Muscle layer of duodenum (tissue), 2 donors: ENCODE measurements at regions not wholly inside any gene's neighbourhood (a gene's known extent, or its start where the extent isn't known, plus 50 kb on each side); places are given as distances from the start of the nearest gene placed in this dataset.

Experiments
- H3K27ac ChIP-seq: one replicate; pipeline ENCODE4 v1.7.0; 2013; ENCODE audit warnings: mild to moderate bottlenecking, low read length
- H3K27me3 ChIP-seq: one replicate; pipeline ENCODE4 v1.7.0; 2013; ENCODE audit warnings: low read depth, mild to moderate bottlenecking, control low read depth, low read length
- H3K36me3 ChIP-seq, 2 donors: one replicate each; pipeline ENCODE4 v1.7.0; 2013; ENCODE audit warnings: low read length in 2 of 2, control low read depth in 1 of 2, mild to moderate bottlenecking in 1 of 2; ENCODE audit not compliant: insufficient read depth in 2 of 2, control insufficient read depth in 1 of 2
- H3K4me1 ChIP-seq, 2 donors: one replicate each; pipeline ENCODE4 v1.7.0; 2013; ENCODE audit warnings: low read length in 2 of 2, mild to moderate bottlenecking in 2 of 2, control low read depth in 1 of 2, moderate library complexity in 1 of 2; ENCODE audit not compliant: insufficient read depth in 2 of 2, control insufficient read depth in 1 of 2
- H3K4me3 ChIP-seq, 2 donors: one replicate each; pipeline ENCODE4 v1.7.0; 2013; ENCODE audit warnings: low read length in 2 of 2, low read depth in 1 of 2, mild to moderate bottlenecking in 1 of 2
- H3K9me3 ChIP-seq, 2 donors: one replicate each; pipeline ENCODE4 v1.7.0; 2013; ENCODE audit warnings: low read length in 2 of 2, control low read depth in 1 of 2, mild to moderate bottlenecking in 1 of 2; ENCODE audit not compliant: control insufficient read depth in 1 of 2
- donor health status: healthy.

DNA sequence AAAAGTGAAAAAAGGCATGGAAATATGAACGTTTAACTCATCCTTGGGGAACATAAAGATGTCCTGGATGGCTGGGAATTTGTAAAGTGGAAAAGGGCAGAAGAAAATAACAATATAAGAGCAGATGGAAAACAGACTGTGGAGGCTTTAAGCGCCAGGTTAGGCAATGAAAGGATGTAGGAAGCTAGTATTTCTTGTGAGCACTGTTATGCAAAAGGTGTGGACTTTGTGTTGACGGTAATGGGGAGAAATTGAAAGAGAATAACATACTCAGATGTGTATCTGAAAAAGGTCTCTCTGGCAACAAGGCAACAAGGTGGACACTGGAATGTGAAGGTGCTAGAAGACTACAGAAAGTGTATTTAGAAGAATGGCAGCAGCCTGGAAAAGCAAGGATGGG lies 411.8 kb downstream of the PLPP3 start:
- H3K4me3 ChIP-seq = no peak overlapping the region
- no peaks in the 10 kb centered on the region for H3K27me3 ChIP-seq
- H3K9me3 ChIP-seq = no peaks in the 10 kb centered on the region
- no peaks in the 10 kb centered on the region for H3K36me3 ChIP-seq
- no peak overlapping the region for H3K27ac ChIP-seq
- no peaks in the 10 kb centered on the region for H3K4me1 ChIP-seq

- Histone ChIP-seq H3K9me3 (no peaks in the 10 kb centered on the region), H3K27ac (no peak overlapping the region), H3K27me3 (no peaks in the 10 kb centered on the region), H3K4me1 (no peaks in the 10 kb centered on the region), H3K4me3 (no peak overlapping the region), H3K36me3 (no peaks in the 10 kb centered on the region)
Measured at GRCh38 chr1:56160773-56161315, 418.5 kb downstream of the PLPP3 start.

DNA sequence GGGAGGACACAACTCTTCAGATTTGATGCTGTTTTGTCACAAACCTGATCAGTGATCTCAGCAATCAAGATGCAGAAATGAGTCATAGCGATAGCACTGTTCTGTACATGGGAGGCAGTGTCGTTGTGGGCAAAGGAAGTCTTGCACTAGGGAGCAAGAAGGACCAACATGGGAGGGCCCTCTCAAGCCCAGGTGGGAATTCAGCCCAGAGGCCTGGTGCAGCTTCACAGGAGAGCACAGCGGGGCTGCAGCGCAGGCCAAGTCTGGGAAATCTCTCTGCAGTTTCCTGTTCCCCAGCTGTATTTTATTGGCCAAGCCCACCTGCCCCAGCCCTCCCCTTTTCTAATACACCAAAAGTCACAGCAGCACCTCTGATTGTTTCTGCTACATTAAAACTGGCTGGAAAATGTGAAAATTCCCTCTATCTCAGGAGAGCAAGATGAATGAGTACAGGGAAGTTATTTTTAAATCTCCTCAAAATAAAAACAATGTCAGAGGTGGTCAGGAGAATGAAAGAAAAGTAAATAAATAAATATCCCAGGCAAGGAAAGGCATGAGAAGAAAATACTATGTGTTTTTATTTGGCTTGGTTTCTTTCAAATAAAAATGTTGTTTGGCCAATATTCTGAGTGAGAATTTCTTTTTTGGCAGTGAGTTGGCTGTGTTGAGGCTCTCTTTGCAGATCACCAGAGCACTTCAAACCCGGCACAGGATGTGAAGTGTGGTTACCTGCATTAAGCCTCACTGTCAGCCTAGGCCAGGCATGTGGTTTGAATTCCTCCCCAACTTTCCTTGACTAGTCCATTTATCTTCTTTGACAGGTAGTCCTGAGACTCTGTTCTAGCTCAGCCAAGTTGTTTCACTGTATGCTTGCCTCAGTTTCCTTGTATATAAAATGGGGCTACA lies 422.1 kb downstream of the PLPP3 start:
- H3K36me3 ChIP-seq = no peaks in the 10 kb centered on the region
- no peaks in the 10 kb centered on the region for H3K4me1 ChIP-seq
- no peaks in the 10 kb centered on the region for H3K9me3 ChIP-seq
- no peak overlapping the region for H3K27ac ChIP-seq
- no peaks in the 10 kb centered on the region for H3K27me3 ChIP-seq
- H3K4me3 ChIP-seq = no peak overlapping the region

DNA sequence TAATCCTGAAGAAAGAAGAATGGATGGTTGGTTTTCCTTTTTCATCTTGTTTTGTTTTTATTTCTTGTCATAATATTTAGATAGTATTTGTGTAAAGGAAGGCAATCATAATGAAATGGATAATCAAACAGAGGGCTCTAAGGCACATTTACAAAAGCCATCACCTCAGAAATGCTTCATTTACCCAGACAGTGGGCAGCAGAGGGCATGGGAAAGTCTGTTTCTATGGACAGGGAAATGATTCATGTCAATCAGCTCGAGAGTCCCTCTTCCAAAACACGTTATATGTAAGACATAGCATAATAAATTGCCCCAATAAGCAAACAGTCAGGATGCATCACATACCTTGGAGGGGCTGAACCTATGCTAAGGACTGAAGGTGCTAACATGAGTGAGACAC lies 426.1 kb downstream of the PLPP3 start:
- H3K36me3 ChIP-seq = no peaks in the 10 kb centered on the region
- no peaks in the 10 kb centered on the region for H3K4me1 ChIP-seq
- H3K4me3 ChIP-seq = no peak overlapping the region
- H3K9me3 ChIP-seq = no peaks in the 10 kb centered on the region
- H3K27me3 ChIP-seq = no peaks in the 10 kb centered on the region
- no peak overlapping the region for H3K27ac ChIP-seq

GRCh38 chr1:56152635-56153034 lies 426.7 kb downstream of the PLPP3 start:
- no peaks in the 10 kb centered on the region for H3K9me3 ChIP-seq
- no peak overlapping the region for H3K27ac ChIP-seq
- no peaks in the 10 kb centered on the region for H3K27me3 ChIP-seq
- no peak overlapping the region for H3K4me3 ChIP-seq
- H3K4me1 ChIP-seq = no peaks in the 10 kb centered on the region
- no peaks in the 10 kb centered on the region for H3K36me3 ChIP-seq

- H3K36me3 ChIP-seq = no peaks in the 10 kb centered on the region
- H3K27me3 ChIP-seq = no peaks in the 10 kb centered on the region
- no peaks in the 10 kb centered on the region for H3K9me3 ChIP-seq
- H3K4me3 ChIP-seq = no peak overlapping the region
- H3K4me1 ChIP-seq = peaks cover 0 to 5% of the 10 kb centered on the region in 2 donors
- no peak overlapping the region for H3K27ac ChIP-seq
Measured at GRCh38 chr1:56151402-56151801, 428.0 kb downstream of the PLPP3 start.

GRCh38 chr1:56150441-56151215 lies 428.7 kb downstream of the PLPP3 start:
- no peak overlapping the region for H3K27ac ChIP-seq
- H3K27me3 ChIP-seq = no peaks in the 10 kb centered on the region
- H3K4me1 ChIP-seq = peaks cover 0 to 5% of the 10 kb centered on the region in 2 donors
- H3K4me3 ChIP-seq = no peak overlapping the region
- H3K9me3 ChIP-seq = no peaks in the 10 kb centered on the region
- H3K36me3 ChIP-seq = no peaks in the 10 kb centered on the region

- no peaks in the 10 kb centered on the region for H3K36me3 ChIP-seq
- H3K4me3 ChIP-seq = no peak overlapping the region
- no peaks in the 10 kb centered on the region for H3K9me3 ChIP-seq
- peaks cover 0 to 5% of the 10 kb centered on the region in 2 donors for H3K4me1 ChIP-seq
- H3K27ac ChIP-seq = no peak overlapping the region
- H3K27me3 ChIP-seq = no peaks in the 10 kb centered on the region
Measured at GRCh38 chr1:56149761-56150160, 429.6 kb downstream of the PLPP3 start.

- no peaks in the 10 kb centered on the region for H3K27me3 ChIP-seq
- no peaks in the 10 kb centered on the region for H3K9me3 ChIP-seq
- H3K4me1 ChIP-seq = peaks cover 0 to 5% of the 10 kb centered on the region in 2 donors
- H3K36me3 ChIP-seq = no peaks in the 10 kb centered on the region
- no peak overlapping the region for H3K27ac ChIP-seq
- H3K4me3 ChIP-seq = no peak overlapping the region
Measured at GRCh38 chr1:56148326-56149193, 430.8 kb downstream of the PLPP3 start.

DNA sequence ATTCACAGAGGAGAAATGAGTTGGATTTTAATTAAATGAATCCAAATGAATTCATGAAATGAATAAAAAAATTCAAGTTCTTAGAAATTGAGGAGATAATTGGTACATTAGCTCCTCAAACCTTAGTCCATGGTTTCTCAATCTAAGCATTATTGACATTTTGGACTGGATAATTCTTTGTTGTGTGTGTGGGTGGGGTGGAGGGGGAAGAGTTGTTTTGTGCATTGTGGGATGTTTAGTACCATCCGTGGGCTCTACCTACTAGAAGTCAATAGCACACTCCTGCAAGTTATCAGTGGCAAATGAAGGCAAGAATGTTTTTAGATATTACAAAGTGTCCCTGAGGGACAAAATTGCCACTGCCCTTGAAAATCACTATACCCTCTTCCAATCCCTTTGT lies 431.9 kb downstream of the PLPP3 start:
- no peak overlapping the region for H3K27ac ChIP-seq

GRCh38 chr1:56147034-56147433 lies 432.3 kb downstream of the PLPP3 start:
- Histone ChIP-seq H3K36me3 (no peaks in the 10 kb centered on the region), H3K9me3 (no peaks in the 10 kb centered on the region), H3K4me3 (no peak overlapping the region), H3K27me3 (no peaks in the 10 kb centered on the region), H3K4me1 (peaks cover 0 to 5% of the 10 kb centered on the region in 2 donors), H3K27ac (no peak overlapping the region)

More for the DNA sequence above, 431.9 kb downstream of the PLPP3 start:
- no peaks in the 10 kb centered on the region for H3K27me3 ChIP-seq
- H3K36me3 ChIP-seq = no peaks in the 10 kb centered on the region
- H3K4me3 ChIP-seq = no peak overlapping the region
- H3K9me3 ChIP-seq = no peaks in the 10 kb centered on the region
- peaks cover 0 to 5% of the 10 kb centered on the region in 2 donors for H3K4me1 ChIP-seq
